Choroid plexus epithelial cell (primary cell): ENCODE measurements at regions not wholly inside any gene's neighbourhood (a gene's known extent, or its start where the extent isn't known, plus 50 kb on each side); places are given as distances from the start of the nearest gene placed in this dataset.
"Not testable (repeated sequence)": the region's sequence is repeated elsewhere in the genome, so short reads cannot be mapped to it uniquely, and the experiment has no call there.

Experiments
- DNase-seq: peaks from one replicate; pipeline ENCODE4 v3.0.0-alpha.2; 2010; ENCODE audit warnings: low read depth
- H3K4me3 ChIP-seq: 2 replicates; pipeline ENCODE4 v1.5.1; 2011; ENCODE audit warnings: low read depth, mild to moderate bottlenecking, control low read depth, low read length, moderate library complexity
- TF ChIP-seq, protein P1 (sequence below): conservative IDR thresholded peaks from 2 replicates; pipeline ENCODE4 v1.5.1; 2011; ENCODE audit warnings: low read depth, mild to moderate bottlenecking, control low read depth, inconsistent platforms, low read length, moderate library complexity

DNA sequence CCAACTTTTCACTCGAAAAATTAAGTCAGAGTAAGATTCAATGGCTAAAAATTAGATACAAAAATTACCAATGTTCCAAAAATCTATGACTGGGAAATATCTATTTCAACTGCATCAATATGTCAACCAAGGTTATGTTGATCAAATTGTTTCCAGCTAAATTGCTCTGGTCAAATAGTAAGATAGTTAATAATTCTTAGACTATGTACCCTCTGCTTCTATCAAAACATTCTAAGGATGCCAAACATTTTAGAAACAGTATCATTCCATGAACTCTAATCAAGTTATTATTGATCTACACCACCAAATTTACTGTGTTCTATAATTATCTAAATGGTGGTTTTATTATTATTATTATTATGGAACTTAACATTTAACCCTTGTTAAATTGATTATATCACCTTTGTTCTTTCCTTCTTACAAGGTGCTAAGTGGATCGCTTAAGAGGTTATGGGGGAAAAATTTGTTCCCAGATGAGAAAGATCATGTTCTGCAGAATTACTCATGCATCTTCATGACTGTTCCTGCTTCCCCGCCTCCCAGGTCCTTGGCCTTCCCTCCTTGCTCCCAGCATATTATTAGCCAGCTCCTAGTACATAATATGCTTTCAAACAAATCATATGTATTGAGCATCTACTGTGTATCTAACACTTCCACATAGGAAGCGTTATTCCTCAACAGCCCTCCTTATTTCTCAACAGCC is 240.5 kb upstream of the KRR1 start:
- DNase-seq = no peak
- TF ChIP-seq, protein P1, sequence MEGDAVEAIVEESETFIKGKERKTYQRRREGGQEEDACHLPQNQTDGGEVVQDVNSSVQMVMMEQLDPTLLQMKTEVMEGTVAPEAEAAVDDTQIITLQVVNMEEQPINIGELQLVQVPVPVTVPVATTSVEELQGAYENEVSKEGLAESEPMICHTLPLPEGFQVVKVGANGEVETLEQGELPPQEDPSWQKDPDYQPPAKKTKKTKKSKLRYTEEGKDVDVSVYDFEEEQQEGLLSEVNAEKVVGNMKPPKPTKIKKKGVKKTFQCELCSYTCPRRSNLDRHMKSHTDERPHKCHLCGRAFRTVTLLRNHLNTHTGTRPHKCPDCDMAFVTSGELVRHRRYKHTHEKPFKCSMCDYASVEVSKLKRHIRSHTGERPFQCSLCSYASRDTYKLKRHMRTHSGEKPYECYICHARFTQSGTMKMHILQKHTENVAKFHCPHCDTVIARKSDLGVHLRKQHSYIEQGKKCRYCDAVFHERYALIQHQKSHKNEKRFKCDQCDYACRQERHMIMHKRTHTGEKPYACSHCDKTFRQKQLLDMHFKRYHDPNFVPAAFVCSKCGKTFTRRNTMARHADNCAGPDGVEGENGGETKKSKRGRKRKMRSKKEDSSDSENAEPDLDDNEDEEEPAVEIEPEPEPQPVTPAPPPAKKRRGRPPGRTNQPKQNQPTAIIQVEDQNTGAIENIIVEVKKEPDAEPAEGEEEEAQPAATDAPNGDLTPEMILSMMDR = no peak
- no peak overlapping the region for H3K4me3 ChIP-seq

DNA sequence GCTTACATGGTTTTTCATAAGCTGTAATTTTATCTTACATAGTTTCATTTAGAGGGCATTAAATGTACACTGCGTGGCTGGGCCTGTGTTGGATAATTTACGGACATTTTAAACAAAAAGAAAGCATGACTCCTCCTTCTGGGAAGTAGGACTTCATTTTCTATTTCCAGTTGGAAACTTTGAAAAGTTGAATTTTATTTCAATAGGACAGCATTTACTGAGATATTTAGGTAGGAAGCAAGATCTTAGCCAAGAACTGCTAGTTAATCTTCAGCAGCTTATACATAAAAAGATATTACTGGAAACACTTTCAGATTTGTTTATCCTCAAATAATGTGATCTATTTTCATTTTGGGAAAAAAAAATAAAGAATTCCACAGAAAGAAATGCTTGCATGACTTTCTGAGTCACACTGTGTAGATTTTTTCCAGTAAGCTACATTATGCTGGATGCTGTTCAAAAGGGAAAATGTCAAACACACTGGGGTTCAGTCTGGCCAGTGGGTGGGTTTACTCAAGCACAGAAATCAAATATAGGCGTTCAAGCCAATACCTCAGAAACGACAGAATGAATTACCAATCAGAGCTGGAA is 239.4 kb upstream of the KRR1 start:
- H3K4me3 ChIP-seq = no peak overlapping the region
- peak; percentile 90 for DNase-seq
- TF ChIP-seq, protein P1 = no peak

DNA sequence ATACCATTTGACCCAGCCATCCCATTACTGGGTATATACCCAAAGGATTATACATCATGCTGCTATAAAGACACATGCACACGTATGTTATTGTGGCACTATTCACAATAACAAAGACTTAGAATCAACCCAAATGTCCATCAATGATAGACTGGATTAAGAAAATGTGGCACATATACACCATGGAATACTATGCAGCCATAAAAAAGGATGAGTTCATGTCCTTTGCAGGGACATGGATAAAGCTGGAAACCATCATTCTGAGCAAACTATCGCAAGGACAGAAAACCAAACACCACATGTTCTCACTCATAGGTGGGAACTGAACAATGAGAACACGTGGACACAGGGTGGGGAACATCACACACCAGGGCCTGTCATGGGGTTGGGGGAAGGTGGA is 237.6 kb upstream of the KRR1 start:
- not testable (repeated sequence) for DNase-seq, H3K4me3 ChIP-seq

DNA sequence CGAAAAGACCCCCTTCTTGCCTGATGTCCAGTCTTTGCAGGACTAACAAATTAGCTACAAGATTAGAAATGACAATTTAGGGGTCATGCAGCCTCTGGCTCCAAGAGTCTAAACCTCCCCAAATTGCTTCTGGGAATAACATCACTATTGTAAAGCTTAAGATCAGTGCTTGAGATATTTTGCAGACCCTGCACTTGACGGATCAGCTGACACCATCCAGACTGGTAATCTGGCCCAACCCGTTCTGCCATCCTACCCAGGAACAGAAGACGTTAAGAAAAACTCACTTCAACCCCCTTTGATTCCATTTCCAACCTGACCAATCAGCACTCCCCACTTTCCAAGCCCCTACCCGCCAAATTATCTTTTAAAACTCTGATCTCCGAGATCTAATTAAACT is 236.7 kb upstream of the KRR1 start:
- no peak for DNase-seq
- H3K4me3 ChIP-seq = no peak overlapping the region
- TF ChIP-seq, protein P1 = no peak

DNA sequence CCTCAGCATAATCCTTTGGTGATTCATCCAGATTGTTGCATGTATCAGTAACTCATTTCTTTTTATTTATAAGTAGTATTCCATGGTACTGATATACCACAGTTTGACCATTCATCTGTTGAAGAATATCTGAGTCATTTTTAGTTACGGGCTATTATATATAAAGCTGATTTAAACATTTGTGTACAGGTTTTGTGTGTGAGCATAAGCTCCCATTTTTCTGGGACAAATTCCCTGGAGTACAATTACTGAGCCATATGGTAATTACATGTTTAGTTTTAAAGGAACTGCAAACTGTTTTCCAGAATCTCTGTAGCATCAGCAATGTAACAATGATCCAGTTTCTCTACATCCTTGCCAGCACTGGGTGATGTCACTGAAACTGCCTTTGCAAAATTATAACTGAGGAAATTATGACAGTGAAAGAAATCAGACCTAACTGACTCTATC is 236.2 kb upstream of the KRR1 start:
- TF ChIP-seq, protein P1 = no peak
- no peak overlapping the region for H3K4me3 ChIP-seq
- peak; percentile 69 for DNase-seq

DNA sequence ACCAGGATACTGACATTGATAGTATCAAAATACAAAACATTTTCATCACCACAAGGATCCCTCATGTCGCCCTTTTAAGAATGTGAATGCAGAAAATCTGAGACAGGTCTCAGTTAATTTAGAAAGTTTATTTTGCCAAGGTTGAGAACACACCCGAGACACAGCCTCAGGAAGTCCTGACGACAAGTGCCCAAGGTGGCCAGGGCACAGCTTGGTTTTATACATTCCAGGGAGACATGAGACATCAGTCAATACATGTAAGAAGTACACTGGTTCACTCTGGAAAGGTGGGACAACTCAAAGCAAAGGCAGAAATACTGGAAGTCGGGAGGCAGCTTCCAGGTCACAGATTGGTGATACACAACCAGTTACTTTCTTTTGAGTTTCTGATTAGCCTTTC is 235.2 kb upstream of the KRR1 start:
- no peak for DNase-seq
- TF ChIP-seq, protein P1 = no peak
- H3K4me3 ChIP-seq = no peak overlapping the region

DNA sequence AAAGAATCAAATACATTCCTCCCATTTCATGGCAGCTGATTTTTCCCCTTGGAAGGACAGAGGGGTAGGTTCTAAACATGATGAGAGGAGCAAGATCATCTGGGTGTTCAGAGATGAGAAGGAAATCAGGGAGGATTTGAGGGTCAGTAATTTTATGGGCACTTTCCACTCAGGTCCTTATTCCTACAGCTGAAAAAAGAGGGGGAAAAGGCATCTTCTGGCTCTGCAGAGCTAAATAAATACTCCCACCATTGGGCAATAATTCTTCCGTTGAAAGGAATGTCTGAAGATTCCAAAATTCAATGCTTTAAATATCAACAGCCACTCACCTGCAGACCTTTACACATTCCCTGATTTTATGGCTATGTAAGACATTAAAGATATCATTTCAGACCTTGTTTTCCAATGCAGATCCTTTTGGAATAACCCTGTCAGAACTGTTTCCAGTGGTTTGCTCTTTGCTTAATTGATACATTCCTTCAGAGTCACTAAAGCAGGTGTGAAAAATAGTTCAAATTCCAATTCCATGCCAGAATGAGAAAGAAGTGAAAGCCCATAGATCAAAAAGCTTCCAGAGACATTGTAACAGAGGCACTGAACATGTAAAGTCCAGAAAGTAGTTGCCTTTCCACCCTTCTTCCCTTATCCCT is 233.3 kb upstream of the KRR1 start:
- no peak for DNase-seq
- TF ChIP-seq, protein P1 = no peak

More for the DNA sequence above, 233.3 kb upstream of the KRR1 start:
- H3K4me3 ChIP-seq = no peak overlapping the region
